NT2/D1 (cell line): ENCODE measurements at regions not wholly inside any gene's neighbourhood (a gene's known extent, or its start where the extent isn't known, plus 50 kb on each side); places are given as distances from the start of the nearest gene placed in this dataset.

Source experiments
- SUZ12 ChIP-seq: IDR thresholded peaks from 2 replicates; pipeline ENCODE4 v1.6.1; 2011; ENCODE audit not compliant: insufficient read length, insufficient read depth; ENCODE audit errors: extremely low read depth
- YY1 ChIP-seq: IDR thresholded peaks from 2 replicates; pipeline ENCODE4 v1.6.1; 2011; ENCODE audit not compliant: insufficient read length, insufficient read depth
- ZNF274 ChIP-seq: IDR thresholded peaks from 2 replicates; pipeline ENCODE4 v1.6.1; 2011; ENCODE audit warnings: mild to moderate bottlenecking, low read depth, low read length

DNA sequence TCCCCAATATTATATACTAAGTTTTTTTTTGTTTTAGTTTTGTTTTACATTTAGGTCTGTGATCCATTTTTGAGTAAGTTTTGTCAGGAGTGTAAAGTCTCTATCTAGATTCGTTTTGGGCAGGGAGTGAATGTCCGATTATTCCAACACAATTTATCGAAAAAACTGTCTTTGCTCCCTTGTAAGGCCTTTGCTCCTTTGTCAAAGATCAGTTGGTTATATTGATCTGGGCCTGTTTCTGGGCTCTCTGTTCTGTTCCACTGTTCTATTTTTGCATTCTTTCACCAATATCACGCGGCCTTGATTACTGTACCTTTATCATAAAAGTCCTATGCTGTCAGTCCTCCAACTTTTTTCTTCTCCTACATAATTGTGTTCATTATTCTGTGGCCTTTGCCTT lies 276.5 kb upstream of the ZC3H15 start:
- no peak for TF ChIP-seq ZNF274
- TF ChIP-seq YY1, result no peak
- TF ChIP-seq SUZ12, result no peak
